Right atrium auricular region (tissue), 2 donors: ENCODE measurements at regions not wholly inside any gene's neighbourhood (a gene's known extent, or its start where the extent isn't known, plus 50 kb on each side); places are given as distances from the start of the nearest gene placed in this dataset.

Experiments used
- DNase-seq: peaks from one replicate; pipeline ENCODE4 v3.0.0-alpha.2; 2019; ENCODE audit warnings: low spot score
- H3K27ac ChIP-seq, 2 donors: fragments of 200-600 bp; sonication (generic); 1 replicate in 1 of 2; 2 replicates in 1 of 2; pipeline ENCODE4 v1.5.1; 2016 to 2019
- H3K27me3 ChIP-seq, 2 donors: fragments of 200-600 bp; sonication (generic); one replicate each; pipeline versions ENCODE4 v1.5.1 to v1.6.0; 2017 to 2019
- H3K36me3 ChIP-seq: fragments of 200-600 bp; sonication (generic); one replicate; pipeline ENCODE4 v1.5.1; 2016
- H3K4me1 ChIP-seq, 2 donors: fragments of 200-600 bp; sonication (generic); one replicate each; pipeline versions ENCODE4 v1.5.1 to v1.6.0; 2017 to 2019
- H3K4me3 ChIP-seq, 2 donors: fragments of 200-600 bp; sonication (generic); 1 replicate in 1 of 2; 2 replicates in 1 of 2; pipeline ENCODE4 v1.5.1; 2017 to 2019; ENCODE audit warnings: mild to moderate bottlenecking in 1 of 2, moderate library complexity in 1 of 2
- H3K9me3 ChIP-seq, 2 donors: fragments of 200-600 bp; sonication (generic); one replicate each; pipeline ENCODE4 v1.5.1; 2019
- CTCF ChIP-seq, 2 donors: fragments of 200-600 bp; sonication (generic); IDR thresholded peaks; one replicate each; pipeline ENCODE4 v1.5.1; 2019; ENCODE audit warnings: antibody characterized with exemption in 2 of 2

- peaks cover 0 to 11% of the 10 kb centered on the region in 2 donors for H3K9me3 ChIP-seq
- no peak overlapping the region for H3K27ac ChIP-seq
- DNase-seq: no peak
- no peaks in the 10 kb centered on the region for H3K27me3 ChIP-seq
- H3K36me3 ChIP-seq: no peaks in the 10 kb centered on the region
- no peaks in the 10 kb centered on the region for H3K4me1 ChIP-seq
- H3K4me3 ChIP-seq: no peak overlapping the region
- TF ChIP-seq CTCF (IDR thresholded peaks at IDR 0.05): no peak
Observed at GRCh38 chr21:38605236-38605635, 107.0 kb upstream of the ERG start.

GRCh38 chr21:38609580-38609979, 111.3 kb upstream of the ERG start:
- Histone ChIP-seq H3K36me3 (no peaks in the 10 kb centered on the region), H3K27me3 (no peaks in the 10 kb centered on the region), H3K27ac (no peak overlapping the region), H3K4me1 (no peaks in the 10 kb centered on the region), H3K4me3 (no peak overlapping the region), H3K9me3 (peaks cover 0 to 11% of the 10 kb centered on the region in 2 donors)
- TF ChIP-seq CTCF (IDR thresholded peaks at IDR 0.05): no peak
- no peak for DNase-seq

- H3K9me3 ChIP-seq: peaks cover 0 to 11% of the 10 kb centered on the region in 2 donors
- H3K27me3 ChIP-seq: no peaks in the 10 kb centered on the region
- H3K4me3 ChIP-seq: no peak overlapping the region
- no peak overlapping the region for H3K27ac ChIP-seq
- no peaks in the 10 kb centered on the region for H3K4me1 ChIP-seq
- H3K36me3 ChIP-seq: no peaks in the 10 kb centered on the region
- DNase-seq: no peak
- no peak for TF ChIP-seq CTCF (IDR thresholded peaks at IDR 0.05)
Observed at GRCh38 chr21:38610623-38611251, 112.5 kb upstream of the ERG start.

GRCh38 chr21:38611277-38611676, 113.0 kb upstream of the ERG start:
- Histone ChIP-seq H3K36me3 (no peaks in the 10 kb centered on the region), H3K27ac (no peak overlapping the region), H3K4me3 (no peak overlapping the region), H3K27me3 (no peaks in the 10 kb centered on the region), H3K4me1 (no peaks in the 10 kb centered on the region), H3K9me3 (peaks cover 0 to 11% of the 10 kb centered on the region in 2 donors)
- no peak for DNase-seq
- no peak for TF ChIP-seq CTCF (IDR thresholded peaks at IDR 0.05)

GRCh38 chr21:38613686-38614085, 115.4 kb upstream of the ERG start:
- Histone ChIP-seq H3K4me3 (no peak overlapping the region), H3K9me3 (no peaks in the 10 kb centered on the region), H3K36me3 (no peaks in the 10 kb centered on the region), H3K4me1 (no peaks in the 10 kb centered on the region), H3K27me3 (no peaks in the 10 kb centered on the region), H3K27ac (no peak overlapping the region)
- no peak for TF ChIP-seq CTCF (IDR thresholded peaks at IDR 0.05)
- DNase-seq: no peak

- Histone ChIP-seq H3K4me1 (no peaks in the 10 kb centered on the region), H3K27me3 (no peaks in the 10 kb centered on the region), H3K9me3 (no peaks in the 10 kb centered on the region), H3K27ac (no peak overlapping the region), H3K4me3 (no peak overlapping the region), H3K36me3 (no peaks in the 10 kb centered on the region)
- TF ChIP-seq CTCF (IDR thresholded peaks at IDR 0.05): no peak
- no peak for DNase-seq
Observed at GRCh38 chr21:38614558-38614957, 116.3 kb upstream of the ERG start.
